Stimulated activated naive CD8-positive, alpha-beta T cell treated with anti-CD3 and anti-CD28 coated beads, Interleukin-15, Interleukin-2, amounts not matched to agents 100 ng/mL and 50 ng/mL, for 24 hours (primary cell): ENCODE measurements at regions not wholly inside any gene's neighbourhood (a gene's known extent, or its start where the extent isn't known, plus 50 kb on each side); places are given as distances from the start of the nearest gene placed in this dataset.
"Not testable (repeated sequence)": the region's sequence is repeated elsewhere in the genome, so short reads cannot be mapped to it uniquely, and the experiment has no call there.

Experiments used
- H3K27ac Mint-ChIP-seq: one replicate; pipeline ENCODE4 v1.8.0; 2021; ENCODE audit warnings: mild to moderate bottlenecking, mixed read lengths
- H3K27me3 Mint-ChIP-seq: one replicate; pipeline ENCODE4 v1.8.0; 2021; ENCODE audit warnings: mixed read lengths
- H3K36me3 Mint-ChIP-seq: one replicate; pipeline ENCODE4 v1.8.0; 2021; ENCODE audit warnings: low read depth, mixed read lengths
- H3K4me1 Mint-ChIP-seq: one replicate; pipeline ENCODE4 v1.8.0; 2021; ENCODE audit warnings: low read depth, mixed read lengths
- H3K4me3 Mint-ChIP-seq: one replicate; pipeline ENCODE4 v1.8.0; 2021; ENCODE audit warnings: mild to moderate bottlenecking, mixed read lengths
- H3K9me3 Mint-ChIP-seq: one replicate; pipeline ENCODE4 v1.8.0; 2021; ENCODE audit warnings: mixed read lengths

DNA sequence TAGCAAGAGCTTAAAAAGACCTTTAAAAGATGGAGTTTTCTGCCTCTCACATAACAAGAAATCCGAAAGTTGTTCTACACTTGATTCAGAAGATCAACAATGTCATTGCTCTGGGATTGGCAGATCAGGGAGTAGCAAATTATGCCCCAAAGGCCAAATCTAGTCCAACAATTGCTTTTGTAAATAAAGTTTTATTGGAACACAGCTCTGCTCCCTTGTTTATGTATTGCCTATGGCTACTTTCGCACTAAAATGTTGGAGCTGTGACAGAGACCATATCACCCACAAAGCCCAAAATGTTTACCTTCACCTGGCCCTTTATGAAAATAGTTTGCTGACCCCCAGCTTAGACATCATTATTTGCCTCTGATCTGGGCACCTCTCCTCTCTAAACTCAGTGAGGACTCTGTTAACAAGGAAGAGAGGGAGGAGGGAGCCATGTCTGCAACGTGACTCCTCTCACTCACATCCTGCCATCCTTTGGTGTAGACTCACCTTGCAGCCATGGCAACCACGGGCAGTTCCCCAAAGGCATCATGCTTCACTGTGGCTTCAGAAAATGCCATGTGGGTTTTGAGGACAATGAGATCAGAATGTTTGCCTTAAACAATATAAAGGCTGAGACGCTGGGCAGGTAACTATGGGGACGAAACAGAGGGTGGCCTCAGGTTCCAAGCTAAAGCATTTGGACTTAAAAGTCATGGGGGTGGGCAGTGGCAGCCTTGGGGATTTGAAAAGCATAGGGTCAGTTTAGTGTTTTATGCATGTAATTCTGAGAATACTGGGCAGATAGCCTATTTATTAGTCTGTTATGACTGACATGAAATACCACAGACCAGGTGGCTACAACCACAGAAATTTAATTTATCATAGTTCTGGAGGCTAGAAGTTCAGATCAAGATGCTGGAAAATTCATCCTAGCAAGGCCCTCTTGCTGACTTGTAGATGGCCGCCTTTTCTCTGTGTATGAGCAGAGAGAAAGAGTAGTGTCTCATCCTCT is 149.7 kb upstream of the TNFAIP3 start:
- H3K36me3 Mint-ChIP-seq: no peaks in the 10 kb centered on the region
- no peaks in the 10 kb centered on the region for H3K27me3 Mint-ChIP-seq
- peak overlapping the region; percentile 85 for H3K27ac Mint-ChIP-seq
- peak overlapping the region; percentile 2 for H3K4me3 Mint-ChIP-seq
- H3K4me1 Mint-ChIP-seq: peaks cover 57% of the 10 kb centered on the region
- peaks cover 10% of the 10 kb centered on the region for H3K9me3 Mint-ChIP-seq

DNA sequence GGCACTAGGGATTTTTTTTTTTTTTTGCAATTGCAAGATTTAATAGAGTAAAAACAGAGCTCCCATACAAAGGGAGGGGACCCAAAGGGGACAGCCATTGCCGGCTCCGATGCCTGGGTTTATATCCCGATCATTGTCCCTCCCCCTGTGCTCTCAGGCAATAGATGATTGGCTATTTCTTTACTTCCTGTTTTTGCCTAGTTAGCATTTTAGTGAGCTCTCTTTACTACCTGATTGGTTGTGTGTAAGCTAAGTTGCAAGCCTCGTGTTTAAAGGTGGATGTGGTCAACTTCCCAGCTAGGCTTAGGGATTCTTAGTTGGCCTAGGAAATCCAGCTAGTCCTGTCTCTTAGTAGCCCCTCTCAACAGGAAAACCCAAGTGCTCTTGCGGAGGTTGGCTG is 148.2 kb upstream of the TNFAIP3 start:
- not testable (repeated sequence) for H3K27ac Mint-ChIP-seq, H3K9me3 Mint-ChIP-seq, H3K4me3 Mint-ChIP-seq, H3K27me3 Mint-ChIP-seq, H3K36me3 Mint-ChIP-seq
- peaks cover 70% of the 10 kb centered on the region for H3K4me1 Mint-ChIP-seq

DNA sequence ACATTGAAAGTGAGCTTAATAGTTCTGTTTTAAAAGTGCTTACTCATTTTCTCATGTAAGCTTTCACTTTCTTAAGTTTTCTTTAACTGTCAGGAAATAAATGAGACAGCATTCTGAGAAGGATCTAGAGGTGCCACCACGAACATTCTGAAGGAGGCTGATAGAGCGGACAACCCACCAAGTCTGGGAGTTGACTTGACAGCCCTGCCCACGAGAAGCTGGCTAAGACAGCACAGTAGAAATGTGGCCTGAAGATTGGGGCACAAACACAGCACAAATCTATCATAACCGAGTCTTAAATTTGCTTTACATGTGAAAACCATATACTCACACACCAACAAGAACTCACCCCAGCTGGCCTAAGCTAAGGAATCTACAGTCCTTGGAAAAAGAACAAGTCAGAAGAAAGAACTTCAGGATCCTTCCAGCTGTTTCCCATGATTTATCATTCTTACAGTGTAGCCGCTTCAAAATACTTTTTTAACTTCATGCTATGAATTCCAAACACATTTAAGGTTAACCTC is 144.2 kb upstream of the TNFAIP3 start:
- H3K4me3 Mint-ChIP-seq: no peak overlapping the region
- H3K27me3 Mint-ChIP-seq: peaks cover 9% of the 10 kb centered on the region
- H3K9me3 Mint-ChIP-seq: no peaks in the 10 kb centered on the region
- H3K36me3 Mint-ChIP-seq: no peaks in the 10 kb centered on the region
- H3K4me1 Mint-ChIP-seq: peaks cover 40% of the 10 kb centered on the region
- peak overlapping the region; percentile 59 for H3K27ac Mint-ChIP-seq

DNA sequence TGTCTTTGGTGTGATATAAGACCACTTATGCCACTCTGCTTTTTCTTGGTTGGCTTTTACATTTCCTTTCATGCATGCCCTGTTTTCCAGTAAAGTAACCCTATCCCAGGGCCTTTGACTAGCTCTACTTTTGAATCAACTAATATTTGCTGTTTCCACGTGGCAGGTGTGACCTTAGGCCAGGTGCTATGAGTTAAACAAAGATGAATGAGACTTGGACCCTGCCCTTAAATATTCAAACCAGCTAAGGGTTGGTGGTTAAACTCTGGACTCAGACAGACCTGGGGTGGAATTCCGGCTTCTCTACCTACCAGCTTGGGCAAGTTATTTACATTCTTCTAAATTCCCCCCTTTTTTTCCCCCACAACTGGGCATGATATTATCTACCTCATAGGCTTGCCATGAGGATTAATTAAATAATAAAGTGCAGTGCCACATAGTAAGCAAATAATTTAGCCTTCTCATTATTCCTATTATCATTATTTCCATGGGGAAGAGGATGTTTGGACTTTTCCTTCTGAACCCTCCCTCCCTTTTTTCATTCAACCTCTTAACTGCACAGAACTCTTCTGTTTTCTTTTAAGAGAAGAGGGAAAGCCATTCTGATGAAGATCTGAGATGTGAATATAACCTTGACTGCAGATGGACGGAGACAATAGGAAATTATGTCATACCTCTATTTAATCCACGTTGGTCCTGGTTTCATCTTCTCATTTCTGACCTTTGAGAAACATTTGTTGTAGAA is 143.6 kb upstream of the TNFAIP3 start:
- Mint-ChIP-seq H3K9me3 (no peaks in the 10 kb centered on the region), H3K27me3 (peaks cover 12% of the 10 kb centered on the region), H3K27ac (no peak overlapping the region), H3K36me3 (no peaks in the 10 kb centered on the region), H3K4me1 (peaks cover 34% of the 10 kb centered on the region), H3K4me3 (no peak overlapping the region)

DNA sequence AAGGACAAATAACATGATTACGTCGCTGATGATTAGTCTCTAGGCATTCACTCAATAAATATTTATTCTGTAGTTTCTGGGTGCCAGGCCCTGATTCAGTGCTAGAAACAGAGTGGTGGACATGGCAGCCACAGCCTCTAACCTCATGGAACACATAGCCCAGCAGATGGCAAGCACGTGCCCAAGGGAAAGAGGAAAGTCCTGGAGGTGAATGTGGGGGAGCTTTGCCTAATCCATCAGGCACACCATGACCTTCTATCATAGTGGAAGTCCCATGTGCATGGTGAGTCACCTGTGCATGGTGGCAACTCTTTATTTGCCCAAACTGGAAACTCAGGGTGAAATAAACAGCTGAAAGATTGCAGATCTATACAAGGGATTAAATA is 143.0 kb upstream of the TNFAIP3 start:
- Mint-ChIP-seq H3K27me3 (peaks cover 12% of the 10 kb centered on the region), H3K36me3 (no peaks in the 10 kb centered on the region), H3K4me1 (peaks cover 30% of the 10 kb centered on the region), H3K27ac (no peak overlapping the region), H3K9me3 (no peaks in the 10 kb centered on the region), H3K4me3 (no peak overlapping the region)

DNA sequence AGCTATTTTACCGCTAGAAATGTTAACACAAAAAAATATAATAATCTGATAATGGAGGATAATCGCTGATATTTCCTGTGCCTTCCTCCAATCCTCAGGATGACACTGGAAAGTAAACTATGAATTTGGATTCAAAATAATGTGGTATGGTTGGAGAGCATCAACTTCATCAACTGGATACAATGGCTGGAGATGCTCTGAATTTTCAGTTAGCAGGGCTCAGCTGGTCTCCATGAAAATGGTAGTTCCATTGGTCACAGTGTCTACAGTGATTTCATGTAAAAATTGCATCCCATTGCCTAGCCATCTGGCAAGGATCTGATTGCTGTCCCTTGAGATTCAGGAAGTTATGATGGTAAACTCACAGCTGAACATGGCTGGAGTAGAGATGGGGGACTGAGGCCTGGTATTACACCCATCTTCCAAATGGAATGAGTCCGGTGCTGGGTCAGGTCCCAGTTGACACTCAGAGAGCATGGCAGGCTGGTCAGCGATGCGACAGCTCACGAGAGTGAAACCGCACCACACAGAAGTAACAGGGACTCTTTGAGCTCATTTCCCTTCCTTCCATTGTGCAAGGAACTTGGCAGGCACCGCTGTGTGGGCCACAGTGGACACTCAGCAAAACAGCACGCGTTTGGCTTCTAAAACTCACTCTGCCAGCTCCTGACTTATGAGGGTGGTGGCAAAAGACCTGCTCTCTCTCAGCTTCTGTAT is 142.4 kb upstream of the TNFAIP3 start:
- H3K36me3 Mint-ChIP-seq: no peaks in the 10 kb centered on the region
- no peak overlapping the region for H3K4me3 Mint-ChIP-seq
- H3K9me3 Mint-ChIP-seq: no peaks in the 10 kb centered on the region
- H3K27me3 Mint-ChIP-seq: peaks cover 12% of the 10 kb centered on the region
- no peak overlapping the region for H3K27ac Mint-ChIP-seq
- peaks cover 24% of the 10 kb centered on the region for H3K4me1 Mint-ChIP-seq

DNA sequence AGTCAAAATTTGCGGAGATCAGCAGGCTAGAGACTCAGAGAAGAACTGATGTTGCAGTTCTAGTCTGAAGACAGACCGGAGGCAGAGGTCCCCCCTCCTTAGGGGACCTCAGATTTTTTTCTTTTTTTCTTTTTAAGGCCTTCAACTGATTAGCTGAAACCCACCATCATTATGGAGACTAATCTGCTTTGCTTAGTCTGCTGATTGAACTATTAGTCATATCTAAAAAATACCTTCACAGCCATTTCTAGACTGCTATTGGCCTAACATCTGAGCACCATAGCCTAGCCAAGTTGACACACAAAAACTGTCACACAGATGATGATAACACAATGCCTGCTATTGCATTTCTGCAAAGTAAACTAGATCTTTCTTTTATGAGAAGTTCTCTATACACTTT is 141.1 kb upstream of the TNFAIP3 start:
- H3K36me3 Mint-ChIP-seq: no peaks in the 10 kb centered on the region
- H3K9me3 Mint-ChIP-seq: no peaks in the 10 kb centered on the region
- peaks cover 24% of the 10 kb centered on the region for H3K4me1 Mint-ChIP-seq
- H3K27ac Mint-ChIP-seq: no peak overlapping the region
- H3K27me3 Mint-ChIP-seq: peaks cover 12% of the 10 kb centered on the region
- H3K4me3 Mint-ChIP-seq: no peak overlapping the region

DNA sequence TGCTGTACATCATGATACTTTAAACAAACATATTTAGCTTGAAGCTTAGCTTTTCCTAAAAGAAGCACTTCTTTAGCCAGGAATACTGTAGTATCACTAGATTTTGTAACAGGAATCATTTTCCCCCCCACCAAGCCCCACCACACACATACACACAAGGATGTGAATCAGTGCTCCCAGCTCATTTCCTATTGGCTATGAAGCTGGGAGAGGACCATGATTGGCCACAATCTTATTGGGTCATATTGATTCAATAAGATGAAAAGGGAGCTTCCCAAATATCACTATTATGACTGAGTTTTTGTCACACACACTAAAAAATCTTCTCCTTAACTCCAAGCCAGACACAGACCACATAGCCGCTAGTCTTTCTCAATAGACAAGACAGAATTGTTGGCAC is 140.5 kb upstream of the TNFAIP3 start:
- Mint-ChIP-seq H3K27ac (no peak overlapping the region), H3K27me3 (peaks cover 12% of the 10 kb centered on the region), H3K4me3 (no peak overlapping the region), H3K9me3 (no peaks in the 10 kb centered on the region), H3K4me1 (peaks cover 24% of the 10 kb centered on the region), H3K36me3 (no peaks in the 10 kb centered on the region)

DNA sequence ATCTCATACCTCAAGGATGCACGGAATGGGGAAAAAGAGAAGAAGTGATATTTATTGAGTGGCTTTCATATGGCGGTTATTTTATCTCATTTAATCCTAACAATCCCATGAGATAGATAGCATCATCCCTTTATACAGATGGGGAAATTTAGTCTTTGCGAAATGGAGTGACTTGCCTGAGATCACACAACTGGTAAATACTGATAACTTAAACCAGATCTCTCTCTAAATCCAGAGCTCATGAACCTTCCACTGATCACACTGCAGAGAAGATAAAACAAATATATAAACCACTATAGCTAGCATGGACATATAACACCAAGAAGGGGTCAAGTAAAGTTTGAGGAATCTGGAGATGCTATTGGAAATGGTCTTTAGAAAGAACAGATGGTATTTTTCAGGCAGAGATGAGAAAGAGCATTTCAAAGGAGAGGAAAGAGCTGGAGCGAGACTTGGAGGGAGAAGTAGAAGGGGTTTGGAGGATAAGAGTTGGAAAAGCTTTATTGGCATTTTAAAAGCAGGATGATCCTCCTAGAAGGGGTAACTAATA is 139.8 kb upstream of the TNFAIP3 start:
- no peak overlapping the region for H3K27ac Mint-ChIP-seq
- no peak overlapping the region for H3K4me3 Mint-ChIP-seq
- H3K9me3 Mint-ChIP-seq: no peaks in the 10 kb centered on the region
- peaks cover 24% of the 10 kb centered on the region for H3K4me1 Mint-ChIP-seq
- peaks cover 12% of the 10 kb centered on the region for H3K27me3 Mint-ChIP-seq
- H3K36me3 Mint-ChIP-seq: no peaks in the 10 kb centered on the region

DNA sequence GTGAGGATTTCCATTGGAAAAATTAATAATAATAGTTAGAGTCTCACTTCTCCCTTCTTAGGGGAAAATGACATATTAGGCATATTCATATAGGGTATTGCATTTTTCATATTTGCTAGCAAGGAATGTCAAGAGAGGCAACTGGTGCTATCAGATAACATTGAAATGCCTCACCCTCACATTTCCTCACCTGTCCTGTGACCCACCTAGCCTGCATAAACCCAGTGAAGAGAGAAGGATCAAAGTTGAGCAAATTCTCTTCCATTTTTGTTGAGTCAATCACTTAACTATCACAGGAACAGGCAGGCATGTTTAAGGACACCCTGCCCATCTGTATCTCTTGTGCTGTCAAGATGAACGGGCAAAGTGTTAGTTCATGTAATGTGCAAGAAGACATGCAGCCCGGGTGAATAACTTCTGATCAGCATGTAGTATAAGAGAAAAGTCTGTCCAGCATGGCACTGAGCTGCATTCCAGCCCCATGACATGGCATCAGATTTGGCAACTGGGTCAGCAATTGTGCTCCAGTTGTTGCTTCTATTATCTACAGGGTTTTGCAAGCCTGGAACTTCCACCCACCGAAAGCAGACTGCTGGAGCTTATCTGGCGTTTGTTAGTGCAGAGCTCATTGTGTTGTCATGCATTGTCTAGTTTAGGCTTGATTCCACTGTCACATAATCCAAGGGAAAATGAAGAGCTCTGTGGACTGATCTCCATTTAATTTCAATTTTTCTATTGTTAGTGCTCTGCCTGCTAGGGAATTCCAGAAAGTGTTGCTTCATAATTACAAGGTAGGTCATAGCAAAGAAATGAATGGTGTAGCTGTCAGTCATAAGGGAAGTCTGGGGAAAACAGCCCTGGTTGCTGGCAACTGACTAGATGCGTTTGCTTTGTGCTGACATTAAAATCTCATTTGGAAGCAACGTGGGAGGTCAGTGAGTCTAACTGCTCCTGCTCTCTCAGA is 138.4 kb upstream of the TNFAIP3 start:
- H3K4me1 Mint-ChIP-seq: peaks cover 11% of the 10 kb centered on the region
- H3K9me3 Mint-ChIP-seq: no peaks in the 10 kb centered on the region
- H3K27me3 Mint-ChIP-seq: peaks cover 12% of the 10 kb centered on the region
- H3K4me3 Mint-ChIP-seq: no peak overlapping the region
- H3K27ac Mint-ChIP-seq: no peak overlapping the region
- no peaks in the 10 kb centered on the region for H3K36me3 Mint-ChIP-seq

DNA sequence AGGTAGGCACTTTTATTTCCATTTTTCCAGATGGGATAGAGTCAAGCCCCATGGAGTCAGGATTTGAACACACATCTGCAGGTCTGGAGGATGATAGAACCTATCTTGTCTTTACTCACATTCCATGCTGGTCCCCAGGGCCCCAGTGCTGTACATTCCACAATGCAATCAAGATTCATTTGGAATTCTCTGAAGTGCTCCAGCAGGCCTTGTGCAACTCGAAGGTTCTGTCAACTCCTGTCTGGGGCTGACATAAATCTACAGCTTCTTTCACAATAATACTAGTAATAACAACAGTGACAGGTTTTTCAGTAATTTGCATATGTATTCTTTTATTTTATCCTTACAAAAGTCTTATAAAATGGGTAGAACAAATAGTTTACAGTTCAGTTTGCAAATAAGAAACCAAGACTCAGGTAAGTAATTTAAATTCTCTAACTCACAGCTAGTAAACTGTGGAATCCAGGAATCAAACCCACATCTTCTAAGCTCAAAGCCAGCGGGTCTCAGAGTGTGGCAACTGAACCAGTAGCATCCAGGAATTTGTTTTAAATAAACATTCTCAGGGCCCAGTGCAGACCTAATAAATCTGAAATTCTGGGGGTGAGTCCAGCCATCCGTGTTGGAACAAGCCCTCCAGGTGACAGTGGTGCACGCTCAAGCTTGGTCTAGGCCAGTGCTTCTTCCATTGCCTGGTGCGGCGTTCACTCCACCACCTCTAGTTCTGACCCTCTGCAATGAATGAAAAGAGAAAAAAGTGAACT is 137.0 kb upstream of the TNFAIP3 start:
- peaks cover 12% of the 10 kb centered on the region for H3K27me3 Mint-ChIP-seq
- peaks cover 3% of the 10 kb centered on the region for H3K4me1 Mint-ChIP-seq
- no peak overlapping the region for H3K27ac Mint-ChIP-seq
- H3K9me3 Mint-ChIP-seq: no peaks in the 10 kb centered on the region
- H3K4me3 Mint-ChIP-seq: no peak overlapping the region
- H3K36me3 Mint-ChIP-seq: no peaks in the 10 kb centered on the region

DNA sequence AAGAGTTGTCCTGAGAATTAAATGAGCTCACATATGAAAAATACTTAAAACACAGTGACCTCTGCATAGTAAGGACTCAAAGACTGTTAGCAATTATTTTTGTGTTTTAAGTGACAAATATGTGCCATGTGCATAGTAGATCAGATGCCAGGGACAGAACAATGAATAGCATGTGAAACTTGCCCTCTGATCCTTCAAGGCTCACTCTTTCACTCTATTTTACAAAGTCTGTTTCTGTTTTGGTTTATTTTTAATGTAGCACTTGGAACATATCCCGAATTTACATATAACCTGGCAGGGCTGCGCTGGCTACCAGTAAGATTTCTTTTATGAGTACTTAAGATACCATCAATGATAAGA is 135.5 kb upstream of the TNFAIP3 start:
- Mint-ChIP-seq H3K27ac (no peak overlapping the region), H3K4me3 (no peak overlapping the region), H3K36me3 (no peaks in the 10 kb centered on the region), H3K4me1 (peaks cover 15% of the 10 kb centered on the region), H3K9me3 (no peaks in the 10 kb centered on the region), H3K27me3 (peaks cover 9% of the 10 kb centered on the region)

DNA sequence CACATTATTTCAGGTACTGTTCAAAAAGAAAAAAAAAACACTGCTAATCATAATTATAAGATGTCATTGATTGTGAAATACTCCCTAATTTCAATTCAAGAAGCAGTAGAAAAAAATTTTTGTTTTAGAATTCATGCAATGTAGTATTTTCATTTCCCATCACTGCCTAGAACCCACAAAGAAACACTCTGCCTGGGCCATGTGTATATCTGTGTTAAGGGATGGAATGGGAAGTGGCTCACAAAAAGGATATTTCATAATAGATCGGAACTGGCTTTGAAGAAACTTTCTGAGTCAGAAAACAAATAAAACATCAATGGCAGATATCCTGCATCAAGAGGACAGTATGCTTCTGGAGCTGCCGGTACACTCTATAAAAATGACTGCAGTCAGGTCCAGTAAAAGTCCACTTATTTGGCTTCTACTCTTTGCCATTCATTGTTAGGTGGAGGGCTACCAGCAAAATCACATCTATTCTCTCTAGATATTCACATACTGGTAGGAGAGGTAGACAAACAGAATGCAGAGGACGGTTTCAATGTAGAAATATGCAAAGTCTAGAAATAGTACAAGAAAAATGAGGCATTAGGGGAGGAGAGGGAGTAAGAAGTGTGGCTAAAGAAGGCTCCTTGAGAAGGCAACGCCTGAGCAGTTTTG is 135.0 kb upstream of the TNFAIP3 start:
- Mint-ChIP-seq H3K9me3 (no peaks in the 10 kb centered on the region), H3K36me3 (no peaks in the 10 kb centered on the region), H3K27ac (no peak overlapping the region), H3K27me3 (peaks cover 9% of the 10 kb centered on the region), H3K4me1 (peaks cover 17% of the 10 kb centered on the region), H3K4me3 (no peak overlapping the region)
